HG02759 (cell line): ENCODE measurements at regions not wholly inside any gene's neighbourhood (a gene's known extent, or its start where the extent isn't known, plus 50 kb on each side); places are given as distances from the start of the nearest gene placed in this dataset.
"Not testable (repeated sequence)": the region's sequence is repeated elsewhere in the genome, so short reads cannot be mapped to it uniquely, and the experiment has no call there.

ENCODE experiments used
- ATAC-seq: cut with Tn5 transposase; IDR thresholded peaks from one replicate; pipeline ENCODE4 v1.9.1; 2021; ENCODE audit warnings: mild to moderate bottlenecking, moderate library complexity; ENCODE audit not compliant: unreplicated experiment

DNA sequence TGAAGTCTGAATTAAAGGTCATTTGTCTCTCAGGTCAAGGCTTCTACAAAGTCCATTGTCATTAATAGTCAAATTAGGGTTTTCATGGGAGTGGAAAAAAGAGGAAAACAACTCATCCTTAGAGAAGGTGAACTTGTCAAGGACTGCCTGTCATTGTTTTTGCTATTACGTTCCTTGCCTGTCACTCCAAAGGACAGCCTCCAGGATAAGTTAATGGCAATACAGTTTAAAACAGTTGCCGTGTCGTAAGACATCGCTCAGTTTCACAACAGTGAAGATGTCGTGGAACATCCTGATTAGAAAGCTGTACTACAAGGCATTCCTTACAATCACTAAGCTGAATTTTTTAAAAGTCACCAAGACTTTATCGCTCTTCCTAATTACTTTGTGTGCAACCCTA is 466.8 kb upstream of the SMIM31 start:
- ATAC-seq: no peak

DNA sequence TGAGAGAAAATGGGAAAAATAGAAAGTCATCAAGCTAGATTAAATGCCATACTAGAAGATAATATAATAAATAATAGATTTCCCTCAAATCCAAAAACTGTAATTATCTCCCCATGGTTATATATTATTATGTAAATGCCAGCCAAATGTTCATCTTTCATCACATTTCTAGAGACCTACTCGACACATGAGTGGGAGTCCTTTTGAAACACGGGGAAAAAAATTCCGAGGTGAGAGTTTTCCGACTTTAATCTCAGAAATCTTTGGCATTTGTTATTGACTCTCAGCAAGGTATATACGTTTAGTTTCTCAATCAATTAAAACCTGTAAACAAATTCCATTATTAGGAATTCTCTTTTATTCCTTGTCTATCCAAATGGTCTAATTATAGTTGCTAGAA is 465.4 kb upstream of the SMIM31 start:
- no peak for ATAC-seq

DNA sequence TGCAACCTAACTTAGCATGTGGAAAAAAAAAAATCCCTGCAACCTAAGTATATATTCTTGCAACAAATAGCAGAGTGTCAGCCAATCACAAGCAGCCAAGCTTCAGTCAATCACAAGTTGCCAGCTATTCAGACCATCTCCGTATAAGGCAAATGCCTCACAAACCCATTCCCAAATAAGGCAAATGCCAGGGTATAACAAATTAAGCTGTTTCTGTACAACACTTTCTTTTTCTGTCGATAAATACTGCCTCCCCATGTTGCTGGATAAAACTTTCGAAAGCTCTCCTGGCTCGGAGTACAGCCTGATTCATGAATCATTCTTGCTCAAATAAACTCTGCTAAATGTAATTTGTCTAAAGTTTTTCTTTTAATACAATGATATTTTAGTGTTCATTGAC is 460.7 kb upstream of the SMIM31 start:
- ATAC-seq: no peak

DNA sequence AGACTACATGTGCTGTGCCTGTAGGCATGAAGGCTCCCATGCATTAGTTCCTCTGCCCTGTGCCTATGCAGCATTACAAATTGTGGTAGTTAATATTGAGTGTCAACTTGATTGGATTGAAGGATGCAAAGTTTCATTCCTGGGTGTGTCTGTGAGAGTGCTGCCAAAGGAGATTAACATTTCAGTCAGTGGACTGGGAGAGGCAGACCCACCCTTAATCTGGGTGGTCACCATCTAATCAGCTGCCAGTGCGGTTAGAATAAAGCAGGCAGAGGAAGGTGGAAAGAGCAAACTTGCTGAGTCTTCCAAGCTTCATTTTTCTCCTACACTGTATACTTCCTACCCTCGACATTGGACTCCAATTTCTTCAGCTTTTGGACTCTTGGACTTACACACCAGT is 460.2 kb upstream of the SMIM31 start:
- no peak for ATAC-seq

DNA sequence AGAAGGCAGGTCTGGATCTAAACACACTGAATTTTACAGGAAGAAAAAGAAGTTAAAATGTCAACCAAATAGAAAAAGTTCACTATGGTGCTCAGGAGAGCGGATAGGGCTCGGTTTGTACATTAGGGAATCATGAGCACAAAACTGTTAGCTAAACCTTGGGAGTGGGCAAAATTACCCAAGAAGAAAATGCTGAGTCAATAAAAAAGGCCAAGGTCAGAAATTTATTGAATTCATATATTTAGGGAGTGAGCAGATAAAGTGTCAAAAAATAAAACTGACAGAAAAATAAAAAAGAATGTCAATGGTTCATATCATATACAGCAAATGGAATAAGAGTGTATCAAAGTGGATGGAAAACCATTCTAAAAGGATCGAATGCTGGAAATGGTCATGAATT is 452.5 kb upstream of the SMIM31 start:
- ATAC-seq: no peak

DNA sequence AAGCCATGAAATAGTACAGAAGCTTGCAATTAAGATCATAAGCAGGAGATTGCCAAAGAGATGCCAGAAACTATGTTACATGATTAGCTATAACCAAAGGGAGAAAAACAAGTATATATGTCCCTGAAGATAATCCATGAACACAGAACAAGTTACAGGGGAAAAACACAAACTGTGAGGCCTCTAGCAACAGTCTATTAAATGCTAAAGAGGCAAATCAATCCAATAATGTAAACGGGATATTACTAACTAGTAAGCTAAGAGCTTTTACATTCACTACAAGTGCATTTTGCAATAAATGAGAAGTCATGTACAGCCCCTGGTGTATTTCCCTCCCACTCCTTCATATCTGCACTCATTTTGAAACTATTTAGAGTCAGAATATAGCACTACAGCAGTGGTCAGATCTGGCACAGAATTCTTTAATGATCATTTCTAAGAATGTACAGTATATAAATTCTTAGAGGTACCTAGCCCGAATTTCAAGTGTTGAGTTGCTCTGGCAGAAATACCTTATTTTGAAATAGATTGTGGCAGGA is 449.8 kb upstream of the SMIM31 start:
- peak; percentile 87 for ATAC-seq

DNA sequence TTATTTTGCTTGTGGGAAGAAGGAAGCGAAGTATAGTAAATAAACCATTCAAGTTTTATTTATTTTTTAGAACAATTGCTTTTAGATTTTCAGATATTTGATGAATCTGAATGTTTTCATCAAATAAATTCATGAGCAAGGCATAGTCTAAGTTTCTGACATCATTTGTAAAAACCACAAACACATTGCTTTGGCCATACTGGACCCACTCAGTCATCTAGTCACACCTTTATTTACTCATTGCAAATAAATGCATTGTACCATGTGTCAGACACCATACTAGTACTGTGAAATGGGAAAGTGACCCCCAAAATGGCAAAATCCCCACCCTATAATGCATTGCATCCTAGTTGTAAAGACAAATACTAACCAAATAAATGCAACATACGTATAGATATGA is 449.1 kb upstream of the SMIM31 start:
- no peak for ATAC-seq

DNA sequence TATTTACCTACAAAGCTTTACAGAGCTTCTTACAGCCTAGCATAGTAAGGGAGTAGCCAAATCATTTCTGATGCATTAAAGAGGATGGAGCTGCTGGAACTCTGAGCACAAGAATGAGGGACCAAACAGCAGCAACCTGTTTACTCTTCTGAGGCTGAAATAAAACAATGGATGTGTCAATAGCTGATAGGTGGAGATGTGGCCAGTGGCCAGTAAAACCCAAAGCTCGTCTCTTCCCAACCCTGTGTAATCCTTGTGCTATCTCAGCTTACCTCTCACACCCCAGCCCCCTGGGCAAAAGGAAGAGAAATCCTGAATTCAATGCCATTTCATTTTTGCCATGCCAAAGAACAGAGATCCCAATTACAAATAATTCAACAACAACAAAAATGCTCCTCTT is 446.7 kb upstream of the SMIM31 start:
- no peak for ATAC-seq

DNA sequence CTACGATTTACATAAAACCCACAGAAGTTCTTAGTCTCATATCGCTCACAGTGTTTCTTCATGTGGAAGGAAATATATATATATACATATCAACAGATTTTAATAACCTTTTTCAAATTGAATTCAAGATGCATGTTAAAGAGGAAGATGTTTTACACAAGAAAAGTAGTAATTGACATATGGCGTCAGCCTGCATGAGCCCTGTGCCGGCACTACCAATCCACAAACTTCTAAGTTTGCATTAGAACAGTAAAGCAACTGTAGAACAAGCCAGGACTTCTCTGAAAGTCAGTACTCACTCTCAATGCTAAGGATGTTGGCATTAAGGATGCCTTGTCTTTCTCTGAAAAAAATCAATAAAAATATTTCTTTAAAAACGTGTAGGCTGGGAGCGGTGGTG is 441.3 kb upstream of the SMIM31 start:
- ATAC-seq: no peak

DNA sequence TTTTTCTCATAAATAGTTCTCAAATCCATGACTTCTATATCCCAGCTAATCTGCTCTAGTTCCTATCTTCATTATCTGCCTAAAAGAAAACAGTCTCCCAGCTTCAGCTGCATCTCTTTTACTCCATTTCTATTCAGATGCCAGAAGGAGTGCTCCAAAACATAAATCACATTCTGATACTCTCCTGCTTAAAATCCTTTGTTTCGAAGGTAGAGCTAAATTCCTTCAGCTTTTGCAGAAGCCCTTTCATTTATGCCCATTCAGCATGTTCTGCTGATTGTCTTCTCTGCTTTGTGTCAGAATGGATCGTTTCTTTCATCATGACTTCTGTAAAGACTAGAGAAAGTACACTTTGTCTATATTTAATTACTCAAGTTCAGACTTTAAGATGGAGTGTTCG is 440.1 kb upstream of the SMIM31 start:
- ATAC-seq: no peak

DNA sequence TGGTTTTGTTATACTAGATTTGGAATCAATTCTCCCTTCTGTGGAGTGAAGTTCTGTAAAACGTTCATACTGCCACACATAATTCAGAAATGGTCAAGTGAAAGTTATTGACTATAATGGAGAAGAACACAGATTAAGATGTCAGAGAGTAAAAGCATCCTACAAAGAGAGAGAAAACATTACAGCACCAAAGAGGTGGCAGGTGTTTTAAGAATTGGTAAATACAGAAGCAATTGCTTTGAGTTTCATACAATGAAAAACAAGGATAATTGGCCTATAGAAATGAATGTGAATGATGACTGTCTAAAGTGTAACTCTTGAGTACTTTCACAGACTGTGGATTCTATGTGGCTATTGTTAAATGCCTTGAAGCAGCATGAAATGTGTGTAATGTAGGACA is 435.6 kb upstream of the SMIM31 start:
- no peak for ATAC-seq

DNA sequence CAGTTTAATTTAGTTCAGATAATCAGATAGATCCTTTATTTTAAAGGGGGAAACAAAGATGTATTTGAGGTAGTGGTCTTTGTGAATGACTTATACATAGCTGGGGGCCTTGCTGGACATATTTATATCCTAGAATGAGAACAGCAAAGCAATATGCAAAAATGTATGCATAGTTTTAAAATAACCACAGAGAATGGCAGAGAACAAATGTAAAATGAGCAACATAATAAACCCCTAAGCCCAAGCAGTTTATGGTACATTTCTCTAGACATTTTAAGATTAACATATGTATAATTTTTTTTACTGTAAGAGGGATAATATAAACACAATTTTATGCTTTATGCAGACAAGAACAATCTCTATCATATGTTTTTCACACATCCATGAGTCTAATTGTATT is 434.2 kb upstream of the SMIM31 start:
- ATAC-seq: no peak

DNA sequence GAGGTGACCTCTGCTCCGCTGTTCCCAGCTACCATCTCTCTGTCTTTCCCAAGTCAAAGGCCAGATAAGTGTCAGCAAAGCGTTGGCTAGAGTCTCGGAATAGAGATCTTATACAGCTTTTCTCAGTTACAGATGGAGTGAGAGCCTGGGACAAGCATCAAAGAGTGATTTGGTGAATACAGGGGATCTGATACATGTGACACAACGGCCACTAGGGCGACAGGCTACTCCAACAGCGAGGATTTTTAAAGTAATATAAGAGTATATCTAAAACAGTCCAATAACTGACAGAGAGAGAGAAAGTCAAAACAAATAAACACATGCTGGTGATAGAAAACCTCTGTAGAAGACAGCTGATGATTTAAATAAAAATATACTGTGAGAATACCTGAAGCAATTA is 433.1 kb upstream of the SMIM31 start:
- no peak for ATAC-seq

DNA sequence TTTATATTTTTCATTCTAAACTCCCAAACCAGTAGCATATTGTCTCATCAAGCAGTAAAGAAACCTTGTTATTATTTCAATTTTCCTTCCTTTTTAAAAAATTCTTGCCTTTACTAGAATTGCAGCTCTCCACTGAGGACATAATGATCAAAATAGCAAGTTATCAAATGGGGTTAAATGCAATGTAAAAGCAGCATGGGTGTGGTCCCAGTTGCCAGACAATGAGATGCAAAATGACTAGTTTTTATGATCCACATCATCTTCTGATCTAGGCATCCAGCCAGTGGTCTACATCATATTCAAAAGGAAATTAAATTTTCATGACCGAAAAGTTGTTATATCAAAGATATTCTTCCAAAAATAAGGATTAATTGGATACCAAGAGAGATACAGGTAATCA is 427.9 kb upstream of the SMIM31 start:
- ATAC-seq: no peak

DNA sequence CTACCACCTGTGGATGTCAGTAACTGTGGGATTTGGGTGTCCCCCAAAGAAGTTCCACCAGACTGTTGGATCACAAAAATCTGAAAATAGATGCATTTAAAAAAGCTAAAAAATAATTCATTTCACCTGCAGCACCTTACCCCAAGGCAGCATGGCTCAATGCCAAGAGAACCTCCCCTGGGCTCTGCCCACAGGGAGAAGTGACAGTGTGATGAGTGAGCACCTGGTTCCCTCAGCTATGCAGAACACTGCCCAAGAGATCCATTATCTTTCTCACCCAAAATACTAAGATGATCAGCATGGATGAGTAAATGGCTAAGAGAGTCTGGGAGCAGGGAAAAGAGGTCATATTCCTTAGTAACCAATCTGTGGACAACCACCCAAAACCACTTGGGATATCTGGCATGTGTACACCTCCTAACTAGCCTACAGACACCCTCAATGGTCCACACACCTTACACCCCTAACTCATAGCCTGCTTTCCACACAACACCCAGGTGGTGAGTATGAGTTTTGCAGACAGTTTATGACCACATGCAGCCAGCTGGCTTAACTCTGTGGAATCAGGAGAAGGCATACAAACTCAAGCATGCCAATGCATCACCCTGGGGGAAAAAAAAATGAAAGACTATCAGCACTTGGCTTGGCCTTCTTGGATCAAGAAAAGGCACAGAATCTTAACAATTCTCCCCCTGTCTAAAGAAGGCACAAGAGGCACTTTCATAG is 416.5 kb upstream of the SMIM31 start:
- no peak for ATAC-seq

DNA sequence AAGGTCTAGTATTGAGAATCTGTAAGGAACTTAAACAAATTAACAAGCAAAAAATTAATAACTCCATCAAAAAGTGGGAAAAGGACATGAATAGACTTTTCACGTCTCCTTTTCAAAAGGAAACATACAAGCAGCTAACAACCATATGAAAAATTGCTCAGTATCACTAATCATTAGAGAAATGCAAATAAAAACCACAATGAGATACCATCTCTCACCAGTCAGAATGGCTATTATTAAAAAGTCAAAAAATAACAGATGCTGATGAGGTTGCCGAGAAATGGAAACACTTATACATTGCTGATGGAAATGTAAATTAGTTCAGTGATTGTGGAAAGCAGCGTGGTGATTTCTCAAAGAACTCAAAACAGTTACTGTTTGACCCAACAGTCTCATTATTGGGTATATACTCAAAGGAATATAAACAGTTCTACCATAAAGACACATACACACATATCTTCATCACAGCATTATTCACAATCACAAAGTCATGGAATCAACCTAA is 410.4 kb upstream of the SMIM31 start:
- no peak for ATAC-seq

DNA sequence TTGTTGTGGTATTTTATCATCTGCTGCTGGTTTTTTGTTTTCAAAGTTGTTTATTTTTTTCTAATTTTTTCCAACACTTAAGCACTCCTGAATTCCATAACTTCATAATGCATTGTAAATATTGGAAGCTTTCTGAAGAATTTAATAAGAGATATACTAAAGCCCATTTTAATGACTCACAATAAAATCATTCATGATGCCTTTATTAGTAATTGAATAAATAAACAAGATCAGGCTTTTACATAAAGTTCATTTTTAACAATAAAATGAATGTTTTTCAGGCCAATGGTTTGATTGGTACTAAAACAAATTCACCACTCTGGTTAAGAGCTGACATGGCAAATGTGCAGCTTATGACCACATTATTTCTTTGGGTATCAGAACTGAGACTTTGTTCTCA is 408.2 kb upstream of the SMIM31 start:
- no peak for ATAC-seq

DNA sequence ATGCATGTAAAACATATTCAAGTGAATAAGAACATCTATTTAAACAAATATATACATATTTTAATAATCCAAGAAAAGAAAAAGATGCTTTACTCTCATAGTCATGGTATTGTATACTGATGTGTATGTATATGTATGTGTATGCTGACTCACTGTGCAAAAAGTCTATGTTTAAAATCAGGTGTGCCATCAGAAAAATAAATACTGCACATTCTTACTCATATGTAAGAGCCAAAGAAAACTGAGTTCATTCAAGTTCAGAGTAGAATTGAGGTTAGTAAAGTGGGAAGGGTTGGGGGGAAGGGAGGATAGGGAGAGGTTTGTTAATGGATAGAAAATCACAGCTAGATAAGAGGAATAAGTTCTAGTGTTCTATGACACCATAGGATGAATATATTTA is 403.9 kb upstream of the SMIM31 start:
- no peak for ATAC-seq

DNA sequence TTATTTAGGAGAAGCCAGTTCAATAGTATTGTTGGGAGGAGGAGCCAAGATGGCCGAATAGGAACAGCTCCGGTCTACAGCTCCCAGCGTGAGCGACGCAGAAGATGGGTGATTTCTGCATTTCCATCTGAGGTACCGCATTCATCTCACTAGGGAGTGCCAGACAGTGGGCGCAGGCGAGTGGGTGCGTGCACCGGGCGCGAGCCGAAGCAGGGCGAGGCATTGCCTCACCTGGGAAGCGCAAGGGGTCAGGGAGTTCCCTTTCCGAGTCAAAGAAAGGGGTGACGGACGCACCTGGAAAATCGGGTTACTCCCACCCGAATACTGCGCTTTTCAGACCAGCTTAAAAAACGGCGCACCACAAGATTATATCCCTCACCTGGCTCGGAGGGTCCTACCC is 403.2 kb upstream of the SMIM31 start:
- ATAC-seq: not testable (repeated sequence)

DNA sequence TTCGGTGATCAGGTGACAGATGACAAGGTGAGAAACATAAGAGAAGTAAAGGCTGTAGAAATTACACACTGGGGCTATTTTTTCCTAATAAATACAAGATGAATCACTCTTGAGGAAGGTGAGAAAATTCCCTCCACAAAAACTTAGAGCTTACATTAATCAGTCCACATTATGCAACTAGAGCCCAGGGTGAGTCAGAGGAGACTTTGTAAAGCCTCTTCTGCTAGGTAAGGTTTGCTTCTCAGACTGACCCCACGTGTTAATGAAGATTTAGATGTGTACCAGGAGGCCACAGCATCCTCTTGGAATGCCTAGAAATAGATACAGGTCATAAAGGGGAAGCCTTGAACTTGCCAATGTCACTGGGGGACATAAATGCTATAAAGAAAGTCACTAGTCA is 396.0 kb upstream of the SMIM31 start:
- ATAC-seq: no peak

DNA sequence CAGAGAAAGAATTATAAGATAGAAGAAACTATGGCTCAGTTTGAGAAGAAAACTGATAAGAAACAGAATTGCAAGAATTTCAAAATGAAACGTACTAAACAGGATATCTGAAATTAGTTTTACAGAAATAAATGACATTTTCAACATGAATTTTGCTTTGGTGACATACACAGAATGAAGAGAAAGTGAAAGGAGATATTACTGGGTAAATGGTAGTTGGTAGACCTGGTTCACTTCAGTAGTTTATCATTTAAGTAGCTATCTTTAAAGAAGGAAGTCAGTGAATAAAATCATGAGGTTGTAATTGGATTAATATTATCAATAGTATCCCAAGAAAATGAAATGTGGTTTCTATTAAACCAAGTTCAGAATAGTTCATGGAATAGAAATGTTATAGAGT is 395.5 kb upstream of the SMIM31 start:
- no peak for ATAC-seq

DNA sequence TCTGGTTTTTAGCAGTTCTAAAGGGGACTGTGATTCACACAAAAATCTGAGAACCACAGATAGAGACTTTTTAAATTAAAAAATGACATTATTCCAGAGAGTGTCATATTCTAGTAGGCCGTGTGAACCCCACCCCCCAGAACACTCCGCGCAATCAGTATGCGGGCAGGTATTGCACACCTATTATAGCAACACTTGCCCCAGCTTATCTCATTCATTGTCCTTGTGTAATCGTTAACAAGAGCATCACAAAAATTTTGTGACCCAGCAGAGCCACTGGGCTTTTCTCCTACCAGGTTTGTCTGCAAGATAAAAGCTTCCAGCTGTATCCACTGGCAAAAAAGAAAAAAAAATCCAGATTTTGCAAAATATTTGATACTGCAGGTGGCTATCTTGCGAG is 394.1 kb upstream of the SMIM31 start:
- no peak for ATAC-seq

DNA sequence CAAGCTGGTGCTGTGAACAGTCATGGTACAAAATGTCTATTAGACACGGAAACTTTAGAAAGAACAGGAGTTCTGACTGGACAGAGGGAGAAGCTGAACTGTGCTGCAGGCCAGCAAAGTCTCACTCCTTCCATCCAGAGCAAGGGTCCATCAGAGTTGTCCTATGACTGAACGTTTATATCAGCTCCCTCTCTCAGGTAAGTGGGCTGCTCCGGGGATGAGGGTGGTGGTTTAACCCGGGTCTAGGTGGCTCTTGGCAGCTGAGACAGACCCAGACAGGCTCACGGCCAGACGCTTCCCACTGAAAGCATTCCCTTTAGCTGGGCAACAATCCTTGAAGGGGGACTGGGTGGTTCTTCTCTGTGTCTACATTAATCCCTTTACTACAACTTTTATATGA is 385.0 kb upstream of the SMIM31 start:
- ATAC-seq: no peak
